ENCODE measurements at regions not wholly inside any gene's neighbourhood (a gene's known extent, or its start where the extent isn't known, plus 50 kb on each side); places are given as distances from the start of the nearest gene placed in this dataset.

GRCh38 chr1:82044536-82044935 is 243.8 kb downstream of the ADGRL2 start:
- TF ChIP-seq ZNF274 (IDR thresholded peaks at IDR 0.05; ENCODE audit: low read depth, low read length): no peak

GRCh38 chr1:82044111-82044510 is 243.4 kb downstream of the ADGRL2 start:
- no peak overlapping the region for H3K4me3 ChIP-seq (ENCODE audit: low read length)
- no peak for TF ChIP-seq ZNF274 (IDR thresholded peaks at IDR 0.05; ENCODE audit: low read depth, low read length)

More at GRCh38 chr1:82044536-82044935, 243.8 kb downstream of the ADGRL2 start:
- no peak overlapping the region for H3K4me3 ChIP-seq (ENCODE audit: low read length)

GRCh38 chr1:82042306-82043060 is 241.7 kb downstream of the ADGRL2 start:
- no peak overlapping the region for H3K4me3 ChIP-seq (ENCODE audit: low read length)
- no peak for TF ChIP-seq ZNF274 (IDR thresholded peaks at IDR 0.05; ENCODE audit: low read depth, low read length)

Measured in GM08714 (cell line).